ENCODE measurements at regions not wholly inside any gene's neighbourhood (a gene's known extent, or its start where the extent isn't known, plus 50 kb on each side); places are given as distances from the start of the nearest gene placed in this dataset.

DNA sequence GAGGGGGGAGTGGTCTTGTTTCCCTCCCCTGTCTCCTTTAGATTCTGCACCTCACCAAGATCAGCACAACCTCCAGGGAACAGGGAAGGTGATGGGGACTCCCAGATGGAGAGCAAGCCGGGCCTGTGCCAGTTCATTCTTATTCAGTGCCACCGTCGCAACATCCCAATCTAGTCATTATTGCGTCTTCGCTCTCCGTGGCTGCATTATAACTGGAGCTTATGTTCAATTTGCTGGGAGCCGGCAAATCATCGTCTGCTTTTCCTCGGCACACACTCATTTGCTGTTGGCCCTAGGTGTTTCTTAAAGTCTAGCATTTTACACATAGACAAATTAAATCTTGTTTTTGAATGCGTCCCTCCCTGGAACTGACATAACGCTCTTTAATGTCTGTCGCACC is 1269.7 kb downstream of the BRD1 start:
- DNase-seq (ENCODE audit: low read depth) = no peak
- H3K4me3 ChIP-seq (ENCODE audit: low read depth, low read length) = no peak overlapping the region
- TF ChIP-seq, protein P1, sequence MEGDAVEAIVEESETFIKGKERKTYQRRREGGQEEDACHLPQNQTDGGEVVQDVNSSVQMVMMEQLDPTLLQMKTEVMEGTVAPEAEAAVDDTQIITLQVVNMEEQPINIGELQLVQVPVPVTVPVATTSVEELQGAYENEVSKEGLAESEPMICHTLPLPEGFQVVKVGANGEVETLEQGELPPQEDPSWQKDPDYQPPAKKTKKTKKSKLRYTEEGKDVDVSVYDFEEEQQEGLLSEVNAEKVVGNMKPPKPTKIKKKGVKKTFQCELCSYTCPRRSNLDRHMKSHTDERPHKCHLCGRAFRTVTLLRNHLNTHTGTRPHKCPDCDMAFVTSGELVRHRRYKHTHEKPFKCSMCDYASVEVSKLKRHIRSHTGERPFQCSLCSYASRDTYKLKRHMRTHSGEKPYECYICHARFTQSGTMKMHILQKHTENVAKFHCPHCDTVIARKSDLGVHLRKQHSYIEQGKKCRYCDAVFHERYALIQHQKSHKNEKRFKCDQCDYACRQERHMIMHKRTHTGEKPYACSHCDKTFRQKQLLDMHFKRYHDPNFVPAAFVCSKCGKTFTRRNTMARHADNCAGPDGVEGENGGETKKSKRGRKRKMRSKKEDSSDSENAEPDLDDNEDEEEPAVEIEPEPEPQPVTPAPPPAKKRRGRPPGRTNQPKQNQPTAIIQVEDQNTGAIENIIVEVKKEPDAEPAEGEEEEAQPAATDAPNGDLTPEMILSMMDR (conservative IDR thresholded peaks at IDR 0.05; ENCODE audit: low read depth, low read length) = no peak

DNA sequence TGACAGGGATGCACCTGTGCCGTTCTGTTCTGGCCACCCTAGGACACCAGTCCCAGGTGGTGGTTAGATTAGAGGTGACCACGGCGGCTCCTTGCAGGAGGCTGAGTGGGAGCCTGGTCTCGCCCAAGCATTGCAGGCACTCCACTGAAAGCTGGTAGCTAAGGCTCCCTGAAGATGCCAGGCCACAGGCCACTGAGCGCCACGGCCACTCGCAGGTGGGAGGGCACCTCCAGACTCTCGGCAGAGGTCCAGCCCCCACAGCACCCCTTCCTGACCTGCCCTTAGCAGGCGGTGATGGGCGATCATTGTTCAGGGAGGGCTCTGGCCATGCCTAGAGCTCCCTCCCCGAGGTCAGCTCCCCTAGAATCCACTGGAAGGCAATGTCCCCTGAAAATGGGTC is 1270.2 kb downstream of the BRD1 start:
- no peak overlapping the region for H3K4me3 ChIP-seq (ENCODE audit: low read depth, low read length)
- DNase-seq (ENCODE audit: low read depth) = no peak
- TF ChIP-seq, protein P1 (conservative IDR thresholded peaks at IDR 0.05; ENCODE audit: low read depth, low read length) = no peak

DNA sequence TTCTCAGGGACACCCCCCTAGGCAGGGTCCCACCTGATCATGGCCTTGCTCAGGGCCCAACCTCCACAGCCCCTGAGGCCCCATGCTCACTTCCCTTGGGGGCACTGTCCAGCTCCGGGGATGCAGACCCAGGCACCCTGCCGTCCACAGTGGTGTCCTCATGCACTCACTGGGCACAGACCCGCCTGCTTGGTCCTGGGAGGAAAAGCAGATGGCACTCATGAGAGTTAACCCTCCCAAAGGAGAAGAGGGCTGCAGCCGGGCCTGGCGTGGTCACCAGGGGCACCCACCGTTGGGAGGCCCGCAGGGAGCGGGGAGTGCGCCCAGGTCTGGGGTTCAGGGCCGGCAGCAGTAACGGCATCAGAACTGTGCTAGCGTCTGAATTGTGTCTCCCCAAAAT is 1270.9 kb downstream of the BRD1 start:
- TF ChIP-seq, protein P1 (conservative IDR thresholded peaks at IDR 0.05; ENCODE audit: low read depth, low read length) = no peak
- no peak overlapping the region for H3K4me3 ChIP-seq (ENCODE audit: low read depth, low read length)
- DNase-seq (ENCODE audit: low read depth) = no peak

DNA sequence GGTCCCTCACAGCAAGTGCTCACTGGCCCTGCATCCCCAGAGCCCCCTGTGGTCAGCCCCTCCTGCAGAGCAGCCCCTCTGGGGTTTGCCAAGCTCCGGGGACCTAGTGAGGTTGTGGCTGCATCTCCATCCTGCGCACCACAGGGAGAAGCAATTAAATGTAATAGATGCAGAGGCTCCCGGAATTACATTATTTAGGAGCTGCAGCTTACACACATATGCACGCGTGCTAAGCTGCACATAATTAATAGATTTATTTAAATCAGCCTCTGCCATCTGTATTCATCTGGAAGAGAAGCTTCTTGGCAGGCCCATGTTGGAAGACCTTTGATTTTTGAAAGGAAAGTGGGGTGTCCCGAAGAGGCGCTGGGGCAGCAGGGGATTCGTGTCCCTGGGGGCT is 1271.5 kb downstream of the BRD1 start:
- TF ChIP-seq, protein P1 (conservative IDR thresholded peaks at IDR 0.05; ENCODE audit: low read depth, low read length) = no peak
- DNase-seq (ENCODE audit: low read depth) = no peak

DNA sequence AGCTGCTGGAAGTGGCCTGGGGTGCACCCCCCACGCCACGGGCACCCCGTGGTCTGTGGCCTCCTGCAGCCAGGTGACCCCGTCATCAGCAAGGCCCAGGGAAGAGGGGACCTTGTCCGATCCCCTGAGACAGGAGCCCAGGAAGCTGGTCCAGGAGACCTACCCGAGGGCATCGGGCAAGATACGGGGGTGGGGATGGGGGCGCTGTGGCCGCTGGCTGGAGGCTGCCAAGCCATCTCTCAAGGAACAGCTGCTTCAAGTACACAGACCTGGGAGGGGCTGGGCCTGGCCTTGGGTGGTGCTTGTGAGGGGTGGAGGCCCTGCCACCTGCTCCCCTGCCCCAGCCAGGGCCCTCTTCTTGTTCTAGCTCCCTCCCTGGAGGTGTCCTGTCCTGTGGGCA is 1272.1 kb downstream of the BRD1 start:
- no peak overlapping the region for H3K4me3 ChIP-seq (ENCODE audit: low read depth, low read length)
- DNase-seq (ENCODE audit: low read depth) = no peak
- TF ChIP-seq, protein P1 (conservative IDR thresholded peaks at IDR 0.05; ENCODE audit: low read depth, low read length) = no peak

More for the DNA sequence above, 1271.5 kb downstream of the BRD1 start:
- H3K4me3 ChIP-seq (ENCODE audit: low read depth, low read length) = no peak overlapping the region

DNA sequence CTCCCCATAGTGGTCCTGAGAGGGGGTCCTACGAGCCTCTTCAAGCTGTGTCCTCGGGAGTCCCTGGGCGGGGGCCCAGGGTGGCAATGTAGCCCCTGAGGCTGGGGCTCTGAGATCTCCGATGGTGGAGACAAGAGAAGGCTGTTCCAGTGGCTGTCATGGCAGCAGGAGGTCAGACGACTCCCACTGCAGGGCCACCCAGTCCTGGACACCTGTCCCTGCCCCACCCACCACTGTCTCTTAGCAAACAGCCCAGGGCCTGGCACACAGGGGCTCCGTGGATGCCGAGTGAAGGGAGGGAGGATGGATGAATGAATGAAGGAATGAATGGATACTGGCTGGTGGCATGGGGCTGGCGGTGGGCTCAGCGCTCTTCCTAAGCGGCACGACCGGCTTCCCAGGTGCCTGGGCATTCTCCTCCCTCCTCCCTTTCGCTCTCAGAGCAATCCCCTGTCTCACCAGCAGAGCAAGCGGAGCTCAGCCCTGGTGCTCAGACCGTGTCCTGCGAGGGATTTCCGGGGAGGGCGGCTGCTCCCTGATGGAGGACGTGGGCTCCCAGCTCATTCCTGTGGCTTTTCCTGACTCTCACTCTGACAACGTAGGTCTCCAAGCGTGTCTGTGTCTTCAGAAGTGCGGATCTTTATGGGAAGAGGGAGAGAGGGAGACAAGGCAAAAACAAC is 1272.6 kb downstream of the BRD1 start:
- TF ChIP-seq, protein P1 (conservative IDR thresholded peaks at IDR 0.05; ENCODE audit: low read depth, low read length) = no peak
- no peak overlapping the region for H3K4me3 ChIP-seq (ENCODE audit: low read depth, low read length)
- DNase-seq (ENCODE audit: low read depth) = no peak

DNA sequence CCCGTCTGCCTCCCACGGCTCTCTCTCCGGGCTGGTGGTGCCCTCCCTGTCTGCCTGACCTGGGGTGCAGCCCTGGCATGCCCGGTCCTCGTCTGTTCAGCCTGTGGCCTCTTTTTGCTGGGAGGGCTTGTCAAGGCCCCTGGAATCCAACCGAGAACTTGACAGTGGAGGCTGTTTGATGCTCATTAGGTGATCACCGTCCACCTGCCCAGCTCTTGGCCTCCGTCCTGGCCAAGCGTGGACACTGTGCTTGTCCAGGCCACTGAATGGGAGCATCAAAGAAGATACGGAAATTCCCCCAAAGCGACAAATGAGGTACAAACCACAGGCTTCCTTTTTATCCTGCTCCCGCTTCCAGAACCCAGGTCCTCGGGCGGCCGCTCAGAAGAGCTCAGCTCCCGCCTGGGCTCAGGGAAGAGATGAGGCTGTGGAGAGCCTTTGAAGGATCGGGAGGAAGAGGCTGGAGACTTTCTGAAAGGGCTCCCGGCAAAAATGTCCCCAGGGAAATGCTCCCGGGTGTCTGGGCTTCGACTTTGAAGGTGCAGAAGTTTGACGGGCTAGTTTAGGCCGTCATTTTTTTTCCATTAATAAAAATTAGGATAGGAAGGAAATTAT is 1273.9 kb downstream of the BRD1 start:
- H3K4me3 ChIP-seq (ENCODE audit: low read depth, low read length) = no peak overlapping the region
- TF ChIP-seq, protein P1 (conservative IDR thresholded peaks at IDR 0.05; ENCODE audit: low read depth, low read length) = no peak
- no peak for DNase-seq (ENCODE audit: low read depth)
